OCI-LY3 (cell line): ENCODE measurements at regions not wholly inside any gene's neighbourhood (a gene's known extent, or its start where the extent isn't known, plus 50 kb on each side); places are given as distances from the start of the nearest gene placed in this dataset.

ENCODE experiments used
- EZH2phosphoT487 ChIP-seq: fragments of 200-600 bp; shearing (Covaris generic); IDR thresholded peaks from 2 replicates; pipeline ENCODE4 v1.6.1; 2018; ENCODE audit warnings: antibody characterized with exemption, mixed run types, low read depth
- TF ChIP-seq, protein P1 (sequence below): fragments of 200-600, 300-600 bp; sonication (generic); IDR thresholded peaks from 2 replicates; pipeline ENCODE4 v1.5.1; 2014; ENCODE audit warnings: antibody characterized with exemption, low read length, low read depth

DNA sequence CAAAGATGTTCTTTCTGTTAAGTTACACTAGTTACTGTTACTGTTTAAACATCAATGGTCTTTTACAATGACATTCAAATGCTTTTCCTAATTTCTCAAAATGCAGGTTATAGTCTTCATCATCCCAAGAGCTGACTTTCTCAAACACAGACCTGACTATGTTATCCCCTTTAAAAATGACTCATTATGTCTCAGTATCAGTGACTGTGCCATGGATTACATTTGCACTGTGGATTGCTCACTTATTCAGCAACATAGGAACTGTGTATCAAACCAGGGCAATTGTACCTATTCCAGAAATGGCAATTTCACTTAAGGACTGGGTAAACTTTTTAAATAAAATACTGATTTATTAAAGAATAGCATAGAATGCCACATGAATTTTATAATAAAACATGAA lies 630.2 kb upstream of the NOVA1 start:
- TF ChIP-seq, protein P1, sequence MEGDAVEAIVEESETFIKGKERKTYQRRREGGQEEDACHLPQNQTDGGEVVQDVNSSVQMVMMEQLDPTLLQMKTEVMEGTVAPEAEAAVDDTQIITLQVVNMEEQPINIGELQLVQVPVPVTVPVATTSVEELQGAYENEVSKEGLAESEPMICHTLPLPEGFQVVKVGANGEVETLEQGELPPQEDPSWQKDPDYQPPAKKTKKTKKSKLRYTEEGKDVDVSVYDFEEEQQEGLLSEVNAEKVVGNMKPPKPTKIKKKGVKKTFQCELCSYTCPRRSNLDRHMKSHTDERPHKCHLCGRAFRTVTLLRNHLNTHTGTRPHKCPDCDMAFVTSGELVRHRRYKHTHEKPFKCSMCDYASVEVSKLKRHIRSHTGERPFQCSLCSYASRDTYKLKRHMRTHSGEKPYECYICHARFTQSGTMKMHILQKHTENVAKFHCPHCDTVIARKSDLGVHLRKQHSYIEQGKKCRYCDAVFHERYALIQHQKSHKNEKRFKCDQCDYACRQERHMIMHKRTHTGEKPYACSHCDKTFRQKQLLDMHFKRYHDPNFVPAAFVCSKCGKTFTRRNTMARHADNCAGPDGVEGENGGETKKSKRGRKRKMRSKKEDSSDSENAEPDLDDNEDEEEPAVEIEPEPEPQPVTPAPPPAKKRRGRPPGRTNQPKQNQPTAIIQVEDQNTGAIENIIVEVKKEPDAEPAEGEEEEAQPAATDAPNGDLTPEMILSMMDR = no peak
- TF ChIP-seq EZH2phosphoT487 = no peak
